ES-I3 (cell line): ENCODE measurements at regions not wholly inside any gene's neighbourhood (a gene's known extent, or its start where the extent isn't known, plus 50 kb on each side); places are given as distances from the start of the nearest gene placed in this dataset.

Source experiments
- H3K36me3 ChIP-seq: 2 replicates; pipeline ENCODE4 v1.6.1; 2013; ENCODE audit warnings: mild to moderate bottlenecking, low read length, control low read depth, moderate library complexity; ENCODE audit not compliant: insufficient read depth
- H3K4me1 ChIP-seq: 2 replicates; pipeline ENCODE4 v1.6.1; 2013; ENCODE audit warnings: mild to moderate bottlenecking, control low read depth, low read length; ENCODE audit not compliant: insufficient read depth
- H3K9ac ChIP-seq: 2 replicates; pipeline ENCODE4 v1.6.1; 2013; ENCODE audit warnings: low read depth, mild to moderate bottlenecking, low read length, moderate library complexity
- H3K9me3 ChIP-seq: 2 replicates; pipeline ENCODE4 v1.6.1; 2013; ENCODE audit warnings: mild to moderate bottlenecking, low read length, moderate library complexity; ENCODE audit not compliant: control insufficient read depth, insufficient read depth

GRCh38 chr6:92139601-92140000 is 1279.8 kb downstream of the EPHA7 start:
- Histone ChIP-seq H3K9ac (no peak overlapping the region), H3K4me1 (no peaks in the 10 kb centered on the region), H3K9me3 (no peaks in the 10 kb centered on the region), H3K36me3 (no peaks in the 10 kb centered on the region)

GRCh38 chr6:92132957-92133356 is 1286.4 kb downstream of the EPHA7 start:
- H3K9me3 ChIP-seq: no peaks in the 10 kb centered on the region
- H3K9ac ChIP-seq: no peak overlapping the region
- H3K4me1 ChIP-seq: no peaks in the 10 kb centered on the region
- no peaks in the 10 kb centered on the region for H3K36me3 ChIP-seq

- H3K36me3 ChIP-seq: no peaks in the 10 kb centered on the region
- no peaks in the 10 kb centered on the region for H3K4me1 ChIP-seq
- no peaks in the 10 kb centered on the region for H3K9me3 ChIP-seq
- no peak overlapping the region for H3K9ac ChIP-seq
Measured at GRCh38 chr6:92132457-92132856, 1286.9 kb downstream of the EPHA7 start.

GRCh38 chr6:92130944-92131343 is 1288.4 kb downstream of the EPHA7 start:
- Histone ChIP-seq H3K9ac (no peak overlapping the region), H3K36me3 (no peaks in the 10 kb centered on the region), H3K9me3 (no peaks in the 10 kb centered on the region), H3K4me1 (0 out of 2 replicates have a peak, but pooled peaks cover 2% of the 10 kb centered on the region)

GRCh38 chr6:92126983-92127382 is 1292.4 kb downstream of the EPHA7 start:
- Histone ChIP-seq H3K36me3 (no peaks in the 10 kb centered on the region), H3K4me1 (peaks cover 8% of the 10 kb centered on the region; the same call in 1 of the 2 replicates), H3K9me3 (no peaks in the 10 kb centered on the region), H3K9ac (no peak overlapping the region)

- Histone ChIP-seq H3K4me1 (peaks cover 8% of the 10 kb centered on the region; the same call in 1 of the 2 replicates), H3K36me3 (no peaks in the 10 kb centered on the region), H3K9ac (no peak overlapping the region), H3K9me3 (no peaks in the 10 kb centered on the region)
Measured at GRCh38 chr6:92126088-92126487, 1293.3 kb downstream of the EPHA7 start.

- H3K36me3 ChIP-seq: no peaks in the 10 kb centered on the region
- H3K9ac ChIP-seq: no peak overlapping the region
- H3K9me3 ChIP-seq: no peaks in the 10 kb centered on the region
- peaks cover 8% of the 10 kb centered on the region; the same call in 1 of the 2 replicates for H3K4me1 ChIP-seq
Measured at GRCh38 chr6:92125681-92126080, 1293.7 kb downstream of the EPHA7 start.

- no peaks in the 10 kb centered on the region for H3K9me3 ChIP-seq
- H3K9ac ChIP-seq: no peak overlapping the region
- no peaks in the 10 kb centered on the region for H3K36me3 ChIP-seq
- peaks cover 8% of the 10 kb centered on the region; the same call in 1 of the 2 replicates for H3K4me1 ChIP-seq
Measured at GRCh38 chr6:92124200-92124651, 1295.1 kb downstream of the EPHA7 start.

- H3K9ac ChIP-seq: no peak overlapping the region
- no peaks in the 10 kb centered on the region for H3K9me3 ChIP-seq
Measured at GRCh38 chr6:92122746-92123145, 1296.6 kb downstream of the EPHA7 start.

GRCh38 chr6:92121228-92121627 is 1298.1 kb downstream of the EPHA7 start:
- Histone ChIP-seq H3K36me3 (no peaks in the 10 kb centered on the region), H3K4me1 (peaks cover 8% of the 10 kb centered on the region; the same call in 1 of the 2 replicates), H3K9ac (no peak overlapping the region), H3K9me3 (no peaks in the 10 kb centered on the region)

More at GRCh38 chr6:92122746-92123145, 1296.6 kb downstream of the EPHA7 start:
- peaks cover 8% of the 10 kb centered on the region; the same call in 1 of the 2 replicates for H3K4me1 ChIP-seq
- H3K36me3 ChIP-seq: no peaks in the 10 kb centered on the region

GRCh38 chr6:92117800-92118199 is 1301.6 kb downstream of the EPHA7 start:
- Histone ChIP-seq H3K36me3 (no peaks in the 10 kb centered on the region), H3K9ac (no peak overlapping the region), H3K9me3 (no peaks in the 10 kb centered on the region), H3K4me1 (no peaks in the 10 kb centered on the region)

- Histone ChIP-seq H3K9ac (no peak overlapping the region), H3K9me3 (no peaks in the 10 kb centered on the region), H3K4me1 (no peaks in the 10 kb centered on the region), H3K36me3 (no peaks in the 10 kb centered on the region)
Measured at GRCh38 chr6:92114797-92115196, 1304.6 kb downstream of the EPHA7 start.

GRCh38 chr6:92114091-92114675 is 1305.2 kb downstream of the EPHA7 start:
- no peaks in the 10 kb centered on the region for H3K36me3 ChIP-seq

GRCh38 chr6:92111386-92111785 is 1308.0 kb downstream of the EPHA7 start:
- Histone ChIP-seq H3K9ac (no peak overlapping the region), H3K9me3 (no peaks in the 10 kb centered on the region), H3K36me3 (no peaks in the 10 kb centered on the region), H3K4me1 (no peaks in the 10 kb centered on the region)

More at GRCh38 chr6:92114091-92114675, 1305.2 kb downstream of the EPHA7 start:
- H3K4me1 ChIP-seq: no peaks in the 10 kb centered on the region
- H3K9me3 ChIP-seq: no peaks in the 10 kb centered on the region
- H3K9ac ChIP-seq: no peak overlapping the region

GRCh38 chr6:92110403-92110802 is 1309.0 kb downstream of the EPHA7 start:
- H3K36me3 ChIP-seq: no peaks in the 10 kb centered on the region
- no peaks in the 10 kb centered on the region for H3K9me3 ChIP-seq
- H3K9ac ChIP-seq: no peak overlapping the region
- H3K4me1 ChIP-seq: no peaks in the 10 kb centered on the region
